ENCODE measurements at regions not wholly inside any gene's neighbourhood (a gene's known extent, or its start where the extent isn't known, plus 50 kb on each side); places are given as distances from the start of the nearest gene placed in this dataset.

- TF ChIP-seq, protein P1, sequence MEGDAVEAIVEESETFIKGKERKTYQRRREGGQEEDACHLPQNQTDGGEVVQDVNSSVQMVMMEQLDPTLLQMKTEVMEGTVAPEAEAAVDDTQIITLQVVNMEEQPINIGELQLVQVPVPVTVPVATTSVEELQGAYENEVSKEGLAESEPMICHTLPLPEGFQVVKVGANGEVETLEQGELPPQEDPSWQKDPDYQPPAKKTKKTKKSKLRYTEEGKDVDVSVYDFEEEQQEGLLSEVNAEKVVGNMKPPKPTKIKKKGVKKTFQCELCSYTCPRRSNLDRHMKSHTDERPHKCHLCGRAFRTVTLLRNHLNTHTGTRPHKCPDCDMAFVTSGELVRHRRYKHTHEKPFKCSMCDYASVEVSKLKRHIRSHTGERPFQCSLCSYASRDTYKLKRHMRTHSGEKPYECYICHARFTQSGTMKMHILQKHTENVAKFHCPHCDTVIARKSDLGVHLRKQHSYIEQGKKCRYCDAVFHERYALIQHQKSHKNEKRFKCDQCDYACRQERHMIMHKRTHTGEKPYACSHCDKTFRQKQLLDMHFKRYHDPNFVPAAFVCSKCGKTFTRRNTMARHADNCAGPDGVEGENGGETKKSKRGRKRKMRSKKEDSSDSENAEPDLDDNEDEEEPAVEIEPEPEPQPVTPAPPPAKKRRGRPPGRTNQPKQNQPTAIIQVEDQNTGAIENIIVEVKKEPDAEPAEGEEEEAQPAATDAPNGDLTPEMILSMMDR (IDR thresholded peaks at IDR 0.05) = no peak
- no peak for TF ChIP-seq POLR2A (IDR thresholded peaks at IDR 0.05)
Measured at GRCh38 chr3:64449026-64449425, 223.8 kb upstream of the PRICKLE2 start.
